GM19438 (cell line): ENCODE measurements at regions not wholly inside any gene's neighbourhood (a gene's known extent, or its start where the extent isn't known, plus 50 kb on each side); places are given as distances from the start of the nearest gene placed in this dataset.

Experiments used
- ATAC-seq: cut with Tn5 transposase; IDR thresholded peaks from one replicate; pipeline ENCODE4 v1.9.1; 2021; ENCODE audit warnings: low read depth; ENCODE audit not compliant: unreplicated experiment

DNA sequence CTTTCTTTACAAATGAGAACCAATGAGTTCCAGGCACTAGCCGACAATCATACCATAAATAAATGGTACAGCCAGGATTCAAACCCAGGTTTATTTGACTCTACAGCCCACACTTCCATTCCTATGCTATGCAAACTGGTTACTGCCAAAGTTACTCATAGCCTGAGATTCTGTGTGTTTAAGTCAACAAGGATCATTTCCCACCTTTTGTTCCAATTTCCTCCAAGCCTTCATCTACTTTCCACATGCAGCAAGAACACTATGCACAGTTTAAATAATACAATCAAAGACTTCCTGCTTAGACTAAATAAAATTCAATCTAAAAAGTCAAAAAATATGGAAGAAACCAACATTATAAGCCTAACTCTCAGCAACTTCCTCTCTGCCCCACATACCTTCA, 59.2 kb upstream of the KLF12 start:
- ATAC-seq, result no peak

DNA sequence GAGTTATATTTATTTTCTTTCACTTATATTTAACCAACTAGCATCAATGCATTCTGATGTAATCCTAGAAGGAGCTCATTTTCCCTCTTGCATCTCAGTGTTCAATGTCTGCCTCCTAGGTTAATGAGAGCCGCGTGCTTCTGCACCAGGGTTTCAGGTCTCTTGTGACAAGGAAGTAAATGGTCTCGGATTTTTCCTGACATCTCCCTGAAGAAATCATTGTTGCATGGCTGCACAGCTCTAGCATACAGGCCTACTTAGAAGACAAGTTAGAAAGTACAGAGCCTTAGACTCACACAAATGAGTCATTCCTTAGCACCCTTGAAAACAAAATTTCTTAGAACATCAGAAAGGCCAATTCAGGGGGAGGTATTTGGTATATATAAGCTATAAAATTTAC, 57.2 kb upstream of the KLF12 start:
- no peak for ATAC-seq

GRCh38 chr13:74190999-74191398, 56.8 kb upstream of the KLF12 start:
- no peak for ATAC-seq

DNA sequence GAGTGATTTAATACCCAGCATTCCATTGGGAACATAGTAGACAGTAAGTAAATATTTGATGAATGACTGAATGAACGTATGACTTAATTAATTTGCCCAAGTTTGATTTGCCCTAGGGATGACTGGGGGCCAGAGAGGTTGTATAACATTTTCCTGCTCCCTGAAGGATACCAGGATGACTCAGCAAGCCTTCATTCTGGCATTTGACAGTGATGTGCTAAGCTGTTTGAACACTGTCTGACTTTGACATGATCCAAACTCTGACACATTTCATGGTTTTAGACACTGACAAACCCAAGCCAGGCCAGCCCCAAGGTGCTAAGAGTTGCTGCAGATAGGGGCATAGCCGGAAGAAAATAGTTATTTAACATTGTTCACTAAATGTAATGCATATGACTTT, 53.4 kb upstream of the KLF12 start:
- ATAC-seq, result no peak

- ATAC-seq, result no peak
These were observed 50.1 kb upstream of the KLF12 start for GRCh38 chr13:74184283-74184682.
